CD8-positive, alpha-beta memory T cell (primary cell): ENCODE measurements at regions not wholly inside any gene's neighbourhood (a gene's known extent, or its start where the extent isn't known, plus 50 kb on each side); places are given as distances from the start of the nearest gene placed in this dataset.
"Not testable (repeated sequence)": the region's sequence is repeated elsewhere in the genome, so short reads cannot be mapped to it uniquely, and the experiment has no call there.

Experiments
- CTCF ChIA-PET: fragments of 350-600 bp; sonication (Branson Sonifier 250); formaldehyde crosslinking; loops from one replicate; lab custom pipeline; 2021; ENCODE audit warnings: antibody characterized with exemption; lab: Charles Lee
- POLR2A ChIA-PET: fragments of 350-600 bp; sonication (Branson Sonifier 250); formaldehyde crosslinking; loops from one replicate; lab custom pipeline; 2021; ENCODE audit warnings: antibody characterized with exemption; lab: Charles Lee
- DNase-seq, 5 donors: peaks; one replicate each; pipeline versions ENCODE4 v3.0.0 to v3.0.0-alpha.2; 2020 to 2022; ENCODE audit warnings: mixed read lengths in 1 of 5
- H3K27ac ChIP-seq: one replicate; pipeline ENCODE4 v1.7.0; 2013; ENCODE audit warnings: low read depth, mild to moderate bottlenecking, low read length, moderate library complexity
- H3K27me3 ChIP-seq: 2 replicates; pipeline ENCODE4 v1.7.0; 2013; ENCODE audit warnings: low read length, mild to moderate bottlenecking; ENCODE audit not compliant: insufficient read depth, poor library complexity, severe bottlenecking
- H3K36me3 ChIP-seq: 2 replicates; pipeline ENCODE4 v1.7.0; 2013; ENCODE audit warnings: mild to moderate bottlenecking, low read length, moderate library complexity; ENCODE audit not compliant: insufficient read depth
- H3K4me1 ChIP-seq: 2 replicates; pipeline ENCODE4 v1.7.0; 2013; ENCODE audit warnings: mild to moderate bottlenecking, low read length, moderate library complexity; ENCODE audit not compliant: insufficient read depth
- H3K4me3 ChIP-seq: 2 replicates; pipeline ENCODE4 v1.7.0; 2013; ENCODE audit warnings: mild to moderate bottlenecking, low read length
- H3K9me3 ChIP-seq: 2 replicates; pipeline ENCODE4 v1.7.0; 2013; ENCODE audit warnings: mild to moderate bottlenecking, low read length
- H3K27ac Mint-ChIP-seq, 8 donors: one replicate each; pipeline ENCODE4 v1.8.0; 2020 to 2021; ENCODE audit warnings: mixed read lengths in 8 of 8, mild to moderate bottlenecking in 6 of 8, inconsistent platforms in 3 of 8, moderate library complexity in 3 of 8
- H3K27me3 Mint-ChIP-seq, 2 donors: one replicate each; pipeline ENCODE4 v1.8.0; 2020 to 2021; ENCODE audit warnings: mixed read lengths in 2 of 2, mild to moderate bottlenecking in 1 of 2, moderate library complexity in 1 of 2
- H3K36me3 Mint-ChIP-seq, 3 donors: one replicate each; pipeline ENCODE4 v1.8.0; 2020 to 2021; ENCODE audit warnings: mixed read lengths in 3 of 3, inconsistent platforms in 1 of 3, mild to moderate bottlenecking in 1 of 3
- H3K4me1 Mint-ChIP-seq, 3 donors: one replicate each; pipeline ENCODE4 v1.8.0; 2020 to 2021; ENCODE audit warnings: mixed read lengths in 3 of 3, inconsistent platforms in 1 of 3, mild to moderate bottlenecking in 1 of 3
- H3K4me3 Mint-ChIP-seq, 7 donors: one replicate each; pipeline ENCODE4 v1.8.0; 2020 to 2021; ENCODE audit warnings: mixed read lengths in 7 of 7, mild to moderate bottlenecking in 6 of 7, moderate library complexity in 4 of 7, inconsistent platforms in 2 of 7
- H3K9me3 Mint-ChIP-seq, 5 donors: one replicate each; pipeline ENCODE4 v1.8.0; 2020 to 2022; ENCODE audit warnings: mixed read lengths in 5 of 5, mild to moderate bottlenecking in 3 of 5, moderate library complexity in 2 of 5, inconsistent platforms in 1 of 5

GRCh38 chr6:73942592-73943186, 246.7 kb downstream of the CD109 start:
- POLR2A ChIA-PET = no interaction called here
- Mint-ChIP-seq H3K27me3 (no peaks in the 10 kb centered on the region), H3K27ac (no peak overlapping the region), H3K36me3 (no peaks in the 10 kb centered on the region), H3K4me1 (no peaks in the 10 kb centered on the region), H3K9me3 (peaks cover 0 to 18% (median 1%) of the 10 kb centered on the region in 5 donors), H3K4me3 (no peak overlapping the region)
- H3K4me1 ChIP-seq = no peaks in the 10 kb centered on the region
- DNase-seq = no peak
- no peak overlapping the region for H3K4me3 ChIP-seq
- H3K27me3 ChIP-seq = no peaks in the 10 kb centered on the region
- H3K27ac ChIP-seq = no peak overlapping the region
- H3K9me3 ChIP-seq = no peaks in the 10 kb centered on the region
- CTCF ChIA-PET = no interaction called here
- H3K36me3 ChIP-seq = no peaks in the 10 kb centered on the region

- Histone ChIP-seq H3K27ac (no peak overlapping the region), H3K36me3 (no peaks in the 10 kb centered on the region), H3K4me3 (no peak overlapping the region), H3K9me3 (no peaks in the 10 kb centered on the region), H3K27me3 (no peaks in the 10 kb centered on the region), H3K4me1 (no peaks in the 10 kb centered on the region)
- H3K9me3 Mint-ChIP-seq = peaks cover 0 to 11% (median 0%) of the 10 kb centered on the region in 5 donors
- H3K4me1 Mint-ChIP-seq = no peaks in the 10 kb centered on the region
- ChIA-PET CTCF (no interaction called here), POLR2A (no interaction called here)
- no peaks in the 10 kb centered on the region for H3K27me3 Mint-ChIP-seq
- H3K4me3 Mint-ChIP-seq = no peak overlapping the region
- no peak overlapping the region for H3K27ac Mint-ChIP-seq
- no peaks in the 10 kb centered on the region for H3K36me3 Mint-ChIP-seq
- no peak for DNase-seq
Measured at GRCh38 chr6:73941892-73942291, 245.9 kb downstream of the CD109 start.

- Mint-ChIP-seq H3K27ac (no peak overlapping the region), H3K4me3 (no peak overlapping the region)
- DNase-seq = no peak
Measured at GRCh38 chr6:73937805-73938204, 241.8 kb downstream of the CD109 start.

GRCh38 chr6:73932866-73933265, 236.9 kb downstream of the CD109 start:
- Histone ChIP-seq H3K4me1 (no peaks in the 10 kb centered on the region), H3K27me3 (no peaks in the 10 kb centered on the region), H3K36me3 (no peaks in the 10 kb centered on the region), H3K27ac (no peak overlapping the region), H3K4me3 (no peak overlapping the region), H3K9me3 (no peaks in the 10 kb centered on the region)
- no peaks in the 10 kb centered on the region for H3K36me3 Mint-ChIP-seq
- no peak overlapping the region for H3K27ac Mint-ChIP-seq
- ChIA-PET POLR2A (no interaction called here), CTCF (no interaction called here)
- no peaks in the 10 kb centered on the region for H3K4me1 Mint-ChIP-seq
- no peak overlapping the region for H3K4me3 Mint-ChIP-seq
- peaks cover 0 to 3% of the 10 kb centered on the region in 2 donors for H3K27me3 Mint-ChIP-seq
- H3K9me3 Mint-ChIP-seq = peaks cover 6 to 12% (median 9%) of the 10 kb centered on the region in 5 donors
- no peak for DNase-seq

More at GRCh38 chr6:73937805-73938204, 241.8 kb downstream of the CD109 start:
- Histone ChIP-seq H3K27ac (no peak overlapping the region), H3K36me3 (no peaks in the 10 kb centered on the region), H3K27me3 (no peaks in the 10 kb centered on the region), H3K9me3 (no peaks in the 10 kb centered on the region), H3K4me1 (no peaks in the 10 kb centered on the region), H3K4me3 (no peak overlapping the region)
- H3K4me1 Mint-ChIP-seq = no peaks in the 10 kb centered on the region
- peaks cover 0 to 3% of the 10 kb centered on the region in 2 donors for H3K27me3 Mint-ChIP-seq
- ChIA-PET POLR2A (no interaction called here), CTCF (no interaction called here)
- no peaks in the 10 kb centered on the region for H3K36me3 Mint-ChIP-seq
- peaks cover 0 to 10% (median 4%) of the 10 kb centered on the region in 5 donors for H3K9me3 Mint-ChIP-seq

- Histone ChIP-seq H3K4me1 (no peaks in the 10 kb centered on the region), H3K27ac (no peak overlapping the region), H3K36me3 (no peaks in the 10 kb centered on the region), H3K27me3 (no peaks in the 10 kb centered on the region), H3K9me3 (no peaks in the 10 kb centered on the region), H3K4me3 (no peak overlapping the region)
- Mint-ChIP-seq H3K27me3 (peaks cover 0 to 1% of the 10 kb centered on the region in 2 donors), H3K9me3 (peaks cover 3 to 19% (median 6%) of the 10 kb centered on the region in 5 donors), H3K4me1 (no peaks in the 10 kb centered on the region), H3K27ac (no peak overlapping the region), H3K4me3 (no peak overlapping the region), H3K36me3 (no peaks in the 10 kb centered on the region)
- ChIA-PET POLR2A (no interaction called here), CTCF (no interaction called here)
- no peak for DNase-seq
Measured at GRCh38 chr6:73929405-73929804, 233.4 kb downstream of the CD109 start.

GRCh38 chr6:73927421-73927820, 231.4 kb downstream of the CD109 start:
- no peaks in the 10 kb centered on the region for H3K36me3 Mint-ChIP-seq
- peaks cover 3 to 19% (median 4%) of the 10 kb centered on the region in 5 donors for H3K9me3 Mint-ChIP-seq
- H3K27me3 Mint-ChIP-seq = no peaks in the 10 kb centered on the region
- no peak overlapping the region for H3K27ac Mint-ChIP-seq
- no peak for DNase-seq
- no peaks in the 10 kb centered on the region for H3K4me1 Mint-ChIP-seq
- no peaks in the 10 kb centered on the region for H3K27me3 ChIP-seq
- H3K4me3 ChIP-seq = no peak overlapping the region
- ChIA-PET CTCF (no interaction called here), POLR2A (no interaction called here)
- H3K36me3 ChIP-seq = no peaks in the 10 kb centered on the region
- no peak overlapping the region for H3K4me3 Mint-ChIP-seq
- no peak overlapping the region for H3K27ac ChIP-seq
- no peaks in the 10 kb centered on the region for H3K9me3 ChIP-seq
- H3K4me1 ChIP-seq = no peaks in the 10 kb centered on the region

GRCh38 chr6:73925703-73926102, 229.7 kb downstream of the CD109 start:
- H3K36me3 Mint-ChIP-seq = not testable (repeated sequence)
- H3K9me3 Mint-ChIP-seq = peaks cover under 1 to 16% (median 4%) of the 10 kb centered on the region in 5 donors
- CTCF ChIA-PET = interaction anchor here (0.6 kb wide), 1 partner anchor 128 kb away, joined by 3 read pairs; no protein-coding TSS in a partner anchor

GRCh38 chr6:73923905-73924485, 228.0 kb downstream of the CD109 start:
- Histone ChIP-seq H3K9me3 (no peaks in the 10 kb centered on the region), H3K36me3 (no peaks in the 10 kb centered on the region), H3K4me1 (no peaks in the 10 kb centered on the region), H3K4me3 (no peak overlapping the region), H3K27me3 (no peaks in the 10 kb centered on the region), H3K27ac (no peak overlapping the region)
- H3K4me3 Mint-ChIP-seq = no peak overlapping the region
- no peaks in the 10 kb centered on the region for H3K4me1 Mint-ChIP-seq
- ChIA-PET POLR2A (no interaction called here), CTCF (no interaction called here)
- DNase-seq = no peak
- H3K27ac Mint-ChIP-seq = no peak overlapping the region
- no peaks in the 10 kb centered on the region for H3K36me3 Mint-ChIP-seq
- peaks cover 0 to 13% (median 3%) of the 10 kb centered on the region in 5 donors for H3K9me3 Mint-ChIP-seq
- peaks cover 0 to 2% of the 10 kb centered on the region in 2 donors for H3K27me3 Mint-ChIP-seq

More at GRCh38 chr6:73925703-73926102, 229.7 kb downstream of the CD109 start:
- DNase-seq, H3K4me3 Mint-ChIP-seq, POLR2A ChIA-PET, H3K4me3 ChIP-seq, H3K9me3 ChIP-seq, H3K27ac ChIP-seq, H3K4me1 ChIP-seq, H3K27ac Mint-ChIP-seq, H3K27me3 ChIP-seq, H3K36me3 ChIP-seq, H3K27me3 Mint-ChIP-seq, H3K4me1 Mint-ChIP-seq: not testable (repeated sequence)
